ENCODE measurements at regions not wholly inside any gene's neighbourhood (a gene's known extent, or its start where the extent isn't known, plus 50 kb on each side); places are given as distances from the start of the nearest gene placed in this dataset.

DNA sequence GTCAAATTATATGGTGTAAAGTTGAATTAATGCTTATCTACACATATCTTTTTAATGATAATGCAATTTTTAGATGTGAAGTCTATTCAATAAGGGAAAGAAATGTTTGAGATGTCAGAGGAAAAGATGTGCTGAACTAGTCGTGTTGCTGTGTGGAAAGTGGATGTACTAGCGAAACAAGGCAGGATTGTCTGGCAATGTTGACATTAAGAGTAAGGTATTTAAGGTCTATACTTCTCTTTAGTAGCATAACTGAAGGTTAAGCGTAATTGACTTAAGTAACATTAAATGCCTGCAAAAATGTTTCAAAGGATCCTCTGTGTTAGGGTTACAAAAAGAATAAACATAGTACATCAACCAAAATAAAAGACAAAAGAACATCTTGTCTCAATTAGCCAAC lies 787.3 kb upstream of the KLHL1 start:
- no peak overlapping the region for H3K4me3 ChIP-seq
- H3K36me3 ChIP-seq (replicated peaks in 1 of 2; ENCODE audit: insufficient read depth in 1 of 2, low read depth in 2 of 2): no peaks in the 10 kb centered on the region
- no peaks in the 10 kb centered on the region for H3K27me3 ChIP-seq
- DNase-seq (no peak), ATAC-seq (no peak)
- TF ChIP-seq, protein P1, sequence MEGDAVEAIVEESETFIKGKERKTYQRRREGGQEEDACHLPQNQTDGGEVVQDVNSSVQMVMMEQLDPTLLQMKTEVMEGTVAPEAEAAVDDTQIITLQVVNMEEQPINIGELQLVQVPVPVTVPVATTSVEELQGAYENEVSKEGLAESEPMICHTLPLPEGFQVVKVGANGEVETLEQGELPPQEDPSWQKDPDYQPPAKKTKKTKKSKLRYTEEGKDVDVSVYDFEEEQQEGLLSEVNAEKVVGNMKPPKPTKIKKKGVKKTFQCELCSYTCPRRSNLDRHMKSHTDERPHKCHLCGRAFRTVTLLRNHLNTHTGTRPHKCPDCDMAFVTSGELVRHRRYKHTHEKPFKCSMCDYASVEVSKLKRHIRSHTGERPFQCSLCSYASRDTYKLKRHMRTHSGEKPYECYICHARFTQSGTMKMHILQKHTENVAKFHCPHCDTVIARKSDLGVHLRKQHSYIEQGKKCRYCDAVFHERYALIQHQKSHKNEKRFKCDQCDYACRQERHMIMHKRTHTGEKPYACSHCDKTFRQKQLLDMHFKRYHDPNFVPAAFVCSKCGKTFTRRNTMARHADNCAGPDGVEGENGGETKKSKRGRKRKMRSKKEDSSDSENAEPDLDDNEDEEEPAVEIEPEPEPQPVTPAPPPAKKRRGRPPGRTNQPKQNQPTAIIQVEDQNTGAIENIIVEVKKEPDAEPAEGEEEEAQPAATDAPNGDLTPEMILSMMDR (IDR thresholded peaks at IDR 0.05): no peak
- TF ChIP-seq POLR2A (IDR thresholded peaks at IDR 0.05): no peak
- no peaks in the 10 kb centered on the region for H3K4me1 ChIP-seq
- intact Hi-C loops (cut with DNase I): no loop called here
- H3K9me3 ChIP-seq: no peaks in the 10 kb centered on the region
- WGBS, 2 donors: 33 to 44% methylated on average over 3 of the region's 3 CpGs
- H3K27ac ChIP-seq: no peak overlapping the region

DNA sequence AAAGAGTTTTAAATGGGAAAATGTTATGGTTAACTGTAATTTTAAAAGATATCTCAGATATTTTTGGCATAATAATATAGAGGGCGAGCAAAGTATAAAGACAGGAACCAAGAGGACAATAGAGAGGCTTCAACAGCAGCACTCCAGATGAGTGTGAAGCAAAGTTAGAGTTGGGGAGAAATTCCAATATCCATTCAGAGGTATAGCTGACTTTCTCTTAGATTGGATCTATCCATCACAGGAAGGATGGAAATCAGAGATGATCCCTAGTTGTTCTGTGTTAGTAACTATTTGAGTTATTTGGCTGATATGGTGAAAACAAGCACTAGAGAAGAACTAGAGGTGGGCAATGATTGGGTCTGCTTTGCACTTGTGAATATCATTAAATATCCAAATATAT lies 786.0 kb upstream of the KLHL1 start:
- 47 to 63% methylated on average over 1 of the region's 1 CpG for WGBS, 2 donors
- Histone ChIP-seq H3K27ac (no peak overlapping the region), H3K27me3 (no peaks in the 10 kb centered on the region), H3K4me3 (no peak overlapping the region), H3K9me3 (no peaks in the 10 kb centered on the region), H3K36me3 (replicated peaks in 1 of 2; ENCODE audit: insufficient read depth in 1 of 2, low read depth in 2 of 2) (no peaks in the 10 kb centered on the region), H3K4me1 (no peaks in the 10 kb centered on the region)
- intact Hi-C loops (cut with DNase I): no loop called here
- no peak for ATAC-seq
- TF ChIP-seq, protein P1 (IDR thresholded peaks at IDR 0.05): no peak
- TF ChIP-seq POLR2A (IDR thresholded peaks at IDR 0.05): no peak
- DNase-seq: no peak

DNA sequence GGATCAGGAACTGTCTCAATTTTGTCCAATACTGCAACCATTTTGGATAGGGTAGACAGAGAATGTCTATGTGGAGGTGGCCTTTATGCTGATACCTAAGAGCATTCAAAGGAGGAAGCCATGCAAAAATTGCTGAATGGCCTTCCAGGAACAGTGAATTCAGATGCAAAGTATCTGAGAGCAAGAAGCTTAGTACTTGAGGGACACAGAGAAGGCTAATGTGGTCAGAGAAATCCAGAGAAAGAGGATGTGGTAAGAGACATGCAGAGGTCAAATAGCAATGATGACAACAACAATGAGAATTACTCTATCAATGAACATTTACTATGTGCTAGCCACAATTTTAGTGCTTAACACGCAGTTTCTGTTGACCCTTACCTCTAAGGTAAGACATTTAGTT lies 785.6 kb upstream of the KLHL1 start:
- intact Hi-C loops (cut with DNase I): no loop called here
- Histone ChIP-seq H3K4me1 (no peaks in the 10 kb centered on the region), H3K36me3 (replicated peaks in 1 of 2; ENCODE audit: insufficient read depth in 1 of 2, low read depth in 2 of 2) (no peaks in the 10 kb centered on the region), H3K4me3 (no peak overlapping the region), H3K27me3 (no peaks in the 10 kb centered on the region), H3K9me3 (no peaks in the 10 kb centered on the region), H3K27ac (no peak overlapping the region)
- WGBS, 2 donors: 52 to 55% methylated on average over 1 of the region's 1 CpG
- TF ChIP-seq, protein P1 (IDR thresholded peaks at IDR 0.05): no peak
- TF ChIP-seq POLR2A (IDR thresholded peaks at IDR 0.05): no peak
- ATAC-seq (no peak), DNase-seq (no peak)

DNA sequence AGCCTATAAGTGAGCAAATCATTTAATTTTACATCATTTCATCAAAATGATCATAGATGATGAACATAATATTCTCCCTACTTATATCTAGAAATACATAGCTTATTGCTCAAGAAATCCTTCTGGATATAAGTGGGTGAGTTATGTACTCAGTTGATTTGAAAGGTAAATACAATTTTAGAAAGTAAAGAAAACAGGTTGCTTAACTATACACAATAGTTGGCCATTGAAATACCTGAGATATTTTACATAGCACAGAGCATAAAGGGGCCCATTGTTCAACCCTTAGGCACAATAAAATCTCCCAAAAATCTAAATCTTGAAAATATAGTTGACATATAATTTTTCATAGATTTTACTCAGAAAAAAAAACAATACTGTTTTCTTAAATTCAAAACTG lies 782.0 kb upstream of the KLHL1 start:
- H3K27me3 ChIP-seq: no peaks in the 10 kb centered on the region
- ATAC-seq (no peak), DNase-seq (no peak)
- TF ChIP-seq, protein P1 (IDR thresholded peaks at IDR 0.05): no peak
- TF ChIP-seq POLR2A (IDR thresholded peaks at IDR 0.05): no peak
- H3K4me1 ChIP-seq: no peaks in the 10 kb centered on the region
- H3K9me3 ChIP-seq: no peaks in the 10 kb centered on the region
- no peak overlapping the region for H3K27ac ChIP-seq
- intact Hi-C loops (cut with DNase I): no loop called here
- no peaks in the 10 kb centered on the region for H3K36me3 ChIP-seq (replicated peaks in 1 of 2; ENCODE audit: insufficient read depth in 1 of 2, low read depth in 2 of 2)
- H3K4me3 ChIP-seq: no peak overlapping the region

DNA sequence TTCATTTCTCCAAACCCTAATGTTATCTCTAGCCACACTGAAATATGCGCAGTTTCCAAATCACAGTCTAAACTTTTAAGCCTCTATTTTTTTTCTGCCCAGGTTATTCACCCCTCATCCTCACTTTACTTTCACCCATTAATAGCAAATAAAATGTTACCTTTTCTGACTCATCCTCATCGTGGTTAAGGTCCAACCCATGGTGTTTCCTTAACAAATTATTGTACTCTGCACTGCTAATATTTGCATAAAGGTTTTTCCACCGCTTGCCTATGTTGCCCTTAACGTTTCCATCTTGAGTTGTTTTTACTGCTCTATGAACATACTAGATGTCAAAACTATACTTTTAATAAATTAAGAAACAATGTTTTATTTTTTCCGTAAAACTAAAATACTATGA lies 780.9 kb upstream of the KLHL1 start:
- Histone ChIP-seq H3K27me3 (no peaks in the 10 kb centered on the region), H3K4me1 (no peaks in the 10 kb centered on the region), H3K4me3 (no peak overlapping the region), H3K9me3 (no peaks in the 10 kb centered on the region), H3K27ac (no peak overlapping the region), H3K36me3 (replicated peaks in 1 of 2; ENCODE audit: insufficient read depth in 1 of 2, low read depth in 2 of 2) (no peaks in the 10 kb centered on the region)
- ATAC-seq: no peak
- WGBS, 2 donors: 61 to 62% methylated on average over 5 of the region's 5 CpGs
- TF ChIP-seq, protein P1 (IDR thresholded peaks at IDR 0.05): no peak
- no peak for TF ChIP-seq POLR2A (IDR thresholded peaks at IDR 0.05)
- DNase-seq: no peak
- intact Hi-C loops (cut with DNase I): no loop called here
